ENCODE measurements at regions not wholly inside any gene's neighbourhood (a gene's known extent, or its start where the extent isn't known, plus 50 kb on each side); places are given as distances from the start of the nearest gene placed in this dataset.

- Mint-ChIP-seq H3K4me1 (no peaks in the 10 kb centered on the region), H3K4me3 (no peak overlapping the region), H3K27me3 (ENCODE audit: insufficient read depth, low read depth, poor library complexity) (no peaks in the 10 kb centered on the region), H3K27ac (peak overlapping the region; percentile 70; the same call in 1 of the 2 replicates), H3K36me3 (ENCODE audit: low read depth) (no peaks in the 10 kb centered on the region), H3K9me3 (no peaks in the 10 kb centered on the region)
- Histone ChIP-seq H3K4me2 (no peak overlapping the region), H4K20me1 (replicated peaks; ENCODE audit: insufficient read depth) (no peaks in the 10 kb centered on the region), H3K4me3 (no peak overlapping the region), H3F3A (replicated peaks; ENCODE audit: low read depth) (no peaks in the 10 kb centered on the region), H3K27ac (ENCODE audit: low read depth) (no peak overlapping the region), H3K79me2 (replicated peaks; ENCODE audit: insufficient read depth) (no peaks in the 10 kb centered on the region), H2AFZ (no peak overlapping the region), H3K9me2 (ENCODE audit: insufficient read depth) (no peaks in the 10 kb centered on the region), H3K4me1 (ENCODE audit: insufficient read depth) (no peaks in the 10 kb centered on the region), H3K27me3 (ENCODE audit: insufficient read depth) (no peaks in the 10 kb centered on the region), H3K36me3 (ENCODE audit: insufficient read depth) (no peaks in the 10 kb centered on the region)
- ATAC-seq (no peak), DNase-seq (ENCODE audit: low spot score) (no peak)
- no peak for TF ChIP-seq REST (IDR thresholded peaks at IDR 0.05; ENCODE audit: unreplicated experiment)
- TF ChIP-seq EZH2 (IDR thresholded peaks at IDR 0.05; ENCODE audit: low read depth, unreplicated experiment), result no peak
- no peak for TF ChIP-seq ETS1 (IDR thresholded peaks at IDR 0.05)
- TF ChIP-seq POLR2AphosphoS5 (IDR thresholded peaks at IDR 0.05; ENCODE audit: low read depth), result no peak
- TF ChIP-seq ZNF462 (CRISPR knock-in tag; IDR thresholded peaks at IDR 0.05), result no peak
- no peak for TF ChIP-seq STAT1 (IDR thresholded peaks at IDR 0.05; ENCODE audit: unreplicated experiment)
- no peak for TF ChIP-seq EZH2phosphoT487 (IDR thresholded peaks at IDR 0.05; ENCODE audit: unreplicated experiment)
- TF ChIP-seq NANOG (IDR thresholded peaks at IDR 0.05; ENCODE audit: borderline replicate concordance), result no peak
- TF ChIP-seq JUNB (IDR thresholded peaks at IDR 0.05; ENCODE audit: unreplicated experiment), result no peak
- TF ChIP-seq CTCF (conservative IDR thresholded peaks at IDR 0.05; ENCODE audit: low read depth in 2 of 2), result no peak
- no peak for TF ChIP-seq ZNF114 (CRISPR knock-in tag; IDR thresholded peaks at IDR 0.05)
- TF ChIP-seq ZNF331 (CRISPR knock-in tag; IDR thresholded peaks at IDR 0.05; ENCODE audit: low read depth), result no peak
- TF ChIP-seq CREB1 (CRISPR knock-in tag; IDR thresholded peaks at IDR 0.05; ENCODE audit: low read depth), result no peak
Measured at GRCh38 chrX:140580478-140580877, 75.6 kb upstream of the SOX3 start.
